HFF-Myc (cell line): ENCODE measurements at regions not wholly inside any gene's neighbourhood (a gene's known extent, or its start where the extent isn't known, plus 50 kb on each side); places are given as distances from the start of the nearest gene placed in this dataset.

Source experiments
- DNase-seq: peaks from one replicate; pipeline ENCODE4 v3.0.0-alpha.2; 2011; ENCODE audit warnings: low read depth; ENCODE audit errors: extremely low read depth
- H3K4me3 ChIP-seq: replicated peaks from 2 replicates; pipeline ENCODE4 v1.5.1; 2011; ENCODE audit warnings: low read depth, mild to moderate bottlenecking, control low read depth, low read length
- TF ChIP-seq, protein P1 (sequence below): IDR thresholded peaks from 2 replicates; pipeline ENCODE4 v1.5.1; 2012; ENCODE audit warnings: mild to moderate bottlenecking, low read depth, low read length, control low read depth; ENCODE audit errors: missing control alignments

GRCh38 chr4:145351922-145352321 lies 129.7 kb upstream of the SMAD1 start:
- TF ChIP-seq, protein P1, sequence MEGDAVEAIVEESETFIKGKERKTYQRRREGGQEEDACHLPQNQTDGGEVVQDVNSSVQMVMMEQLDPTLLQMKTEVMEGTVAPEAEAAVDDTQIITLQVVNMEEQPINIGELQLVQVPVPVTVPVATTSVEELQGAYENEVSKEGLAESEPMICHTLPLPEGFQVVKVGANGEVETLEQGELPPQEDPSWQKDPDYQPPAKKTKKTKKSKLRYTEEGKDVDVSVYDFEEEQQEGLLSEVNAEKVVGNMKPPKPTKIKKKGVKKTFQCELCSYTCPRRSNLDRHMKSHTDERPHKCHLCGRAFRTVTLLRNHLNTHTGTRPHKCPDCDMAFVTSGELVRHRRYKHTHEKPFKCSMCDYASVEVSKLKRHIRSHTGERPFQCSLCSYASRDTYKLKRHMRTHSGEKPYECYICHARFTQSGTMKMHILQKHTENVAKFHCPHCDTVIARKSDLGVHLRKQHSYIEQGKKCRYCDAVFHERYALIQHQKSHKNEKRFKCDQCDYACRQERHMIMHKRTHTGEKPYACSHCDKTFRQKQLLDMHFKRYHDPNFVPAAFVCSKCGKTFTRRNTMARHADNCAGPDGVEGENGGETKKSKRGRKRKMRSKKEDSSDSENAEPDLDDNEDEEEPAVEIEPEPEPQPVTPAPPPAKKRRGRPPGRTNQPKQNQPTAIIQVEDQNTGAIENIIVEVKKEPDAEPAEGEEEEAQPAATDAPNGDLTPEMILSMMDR: no peak
- no peak overlapping the region for H3K4me3 ChIP-seq
- DNase-seq: no peak

- DNase-seq: no peak
- TF ChIP-seq, protein P1: no peak
- no peak overlapping the region for H3K4me3 ChIP-seq
Measured at GRCh38 chr4:145351162-145351561, 130.5 kb upstream of the SMAD1 start.

- TF ChIP-seq, protein P1: no peak
- DNase-seq: no peak
- no peak overlapping the region for H3K4me3 ChIP-seq
Measured at GRCh38 chr4:145348291-145348690, 133.4 kb upstream of the SMAD1 start.

- TF ChIP-seq, protein P1: no peak
- no peak overlapping the region for H3K4me3 ChIP-seq
- DNase-seq: no peak
Measured at GRCh38 chr4:145347684-145348083, 134.0 kb upstream of the SMAD1 start.

DNA sequence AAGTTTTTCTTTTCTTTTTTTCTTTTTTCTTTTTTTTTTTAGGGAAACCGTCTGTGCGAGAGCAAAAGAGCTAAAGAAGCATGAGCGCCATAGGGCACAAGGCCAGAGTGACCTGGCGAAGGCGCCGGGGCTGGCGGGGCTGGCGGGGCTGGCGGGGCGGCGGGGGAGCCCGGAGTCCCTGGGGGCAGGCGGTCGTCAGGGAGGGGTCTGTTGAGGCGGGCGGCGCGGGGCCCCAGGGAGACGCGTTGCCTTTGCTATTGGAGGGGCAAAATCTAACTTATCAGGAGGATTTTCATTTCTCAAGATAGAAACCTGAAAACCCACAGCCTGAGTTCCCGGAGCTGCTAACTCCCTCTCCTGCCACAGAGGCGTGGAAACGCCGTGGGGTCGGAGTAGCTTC lies 135.6 kb upstream of the SMAD1 start:
- no peak for DNase-seq
- H3K4me3 ChIP-seq: no peak overlapping the region
- TF ChIP-seq, protein P1: no peak

GRCh38 chr4:145345401-145345800 lies 136.3 kb upstream of the SMAD1 start:
- TF ChIP-seq, protein P1: no peak

GRCh38 chr4:145341381-145341780 lies 140.3 kb upstream of the SMAD1 start:
- DNase-seq: no peak
- TF ChIP-seq, protein P1: no peak
- H3K4me3 ChIP-seq: no peak overlapping the region

More at GRCh38 chr4:145345401-145345800, 136.3 kb upstream of the SMAD1 start:
- DNase-seq: no peak
- H3K4me3 ChIP-seq: no peak overlapping the region
